T-helper 2 cell (primary cell): ENCODE measurements at regions not wholly inside any gene's neighbourhood (a gene's known extent, or its start where the extent isn't known, plus 50 kb on each side); places are given as distances from the start of the nearest gene placed in this dataset.
A peak's percentile ranks its signal among the peaks of the same experiment; 100 is the strongest.

Source experiments
- DNase-seq, 5 experiments: peaks; one replicate each; pipeline versions ENCODE4 v3.0.0 to v3.0.0-alpha.2; 2012 to 2022

- no peak for DNase-seq
Measured at GRCh38 chr2:150699218-150699617, 211.8 kb upstream of the RND3 start.

GRCh38 chr2:150698016-150698661, 210.7 kb upstream of the RND3 start:
- no peak for DNase-seq

DNA sequence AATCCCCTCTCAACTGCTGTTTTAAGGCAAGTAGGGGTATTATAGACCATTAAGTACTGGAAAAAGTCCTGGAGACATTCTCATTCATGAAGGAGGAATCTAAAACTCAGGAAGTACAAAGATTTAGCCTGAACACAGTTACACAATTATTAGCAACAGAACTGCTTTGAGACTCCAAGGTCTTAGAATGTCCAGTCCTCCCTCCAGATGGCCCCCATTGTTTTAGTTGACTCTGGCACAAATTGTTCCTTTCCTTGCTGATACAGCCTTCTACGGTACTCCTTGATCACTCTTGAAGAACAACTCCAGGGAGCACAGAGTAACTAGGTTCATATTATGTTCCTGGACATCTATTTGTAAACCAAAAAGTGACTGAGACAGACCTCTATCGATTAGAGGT, 210.1 kb upstream of the RND3 start:
- DNase-seq: no peak

- no peak for DNase-seq
Measured at GRCh38 chr2:150695451-150696135, 208.1 kb upstream of the RND3 start.

DNA sequence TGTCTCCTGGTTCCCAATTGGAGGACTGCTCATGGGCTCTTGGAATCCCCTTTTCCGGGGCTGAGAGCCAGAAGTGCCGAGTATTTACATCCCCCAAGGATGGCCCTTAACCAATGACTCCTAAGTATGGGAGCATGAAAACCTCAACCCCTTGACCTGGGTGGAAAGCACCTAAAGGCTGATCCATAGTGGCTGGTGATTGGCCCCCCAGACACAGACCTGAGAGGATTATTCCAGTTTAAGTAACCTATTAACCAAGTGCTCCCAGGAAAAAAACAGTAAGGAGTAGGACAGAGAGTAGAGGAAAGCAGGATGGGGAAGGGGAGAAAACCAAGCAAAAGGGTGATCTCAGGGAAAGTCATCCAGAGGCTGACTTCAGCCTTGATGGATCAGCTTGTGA, 206.1 kb upstream of the RND3 start:
- no peak for DNase-seq

- DNase-seq: no peak
Measured at GRCh38 chr2:150690870-150691269, 203.4 kb upstream of the RND3 start.

GRCh38 chr2:150690261-150690660, 202.8 kb upstream of the RND3 start:
- DNase-seq: no peak

DNA sequence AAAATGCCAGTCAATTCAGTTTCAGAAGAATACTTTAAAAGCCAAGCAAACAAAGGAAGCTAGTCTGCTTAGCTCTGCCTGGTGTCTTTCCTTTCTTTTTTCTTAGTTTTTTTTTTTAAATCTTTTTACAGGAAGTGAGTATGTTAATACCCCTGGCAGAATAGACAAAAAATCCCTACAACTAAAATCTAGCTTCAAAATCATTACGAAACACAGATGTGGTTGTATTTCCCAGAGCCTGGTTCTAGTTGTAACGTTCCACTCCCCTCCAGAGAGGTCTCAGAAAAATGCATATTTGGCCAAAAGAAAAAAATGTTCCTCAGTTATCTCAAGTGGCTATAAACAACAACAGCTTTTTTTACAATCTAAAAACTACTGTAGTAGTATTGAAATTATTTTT, 202.1 kb upstream of the RND3 start:
- DNase-seq: no peak

GRCh38 chr2:150688016-150688415, 200.5 kb upstream of the RND3 start:
- no peak for DNase-seq

GRCh38 chr2:150686391-150686790, 198.9 kb upstream of the RND3 start:
- no peak for DNase-seq

- DNase-seq: no peak
Measured at GRCh38 chr2:150681120-150681804, 193.8 kb upstream of the RND3 start.

GRCh38 chr2:150679456-150680120, 192.1 kb upstream of the RND3 start:
- DNase-seq: no peak

- DNase-seq: no peak
Measured at GRCh38 chr2:150677551-150677950, 190.1 kb upstream of the RND3 start.

- no peak for DNase-seq
Measured at GRCh38 chr2:150676747-150677383, 189.4 kb upstream of the RND3 start.

GRCh38 chr2:150675807-150676206, 188.3 kb upstream of the RND3 start:
- DNase-seq: no peak

- no peak for DNase-seq
Measured at GRCh38 chr2:150674283-150674682, 186.8 kb upstream of the RND3 start.

DNA sequence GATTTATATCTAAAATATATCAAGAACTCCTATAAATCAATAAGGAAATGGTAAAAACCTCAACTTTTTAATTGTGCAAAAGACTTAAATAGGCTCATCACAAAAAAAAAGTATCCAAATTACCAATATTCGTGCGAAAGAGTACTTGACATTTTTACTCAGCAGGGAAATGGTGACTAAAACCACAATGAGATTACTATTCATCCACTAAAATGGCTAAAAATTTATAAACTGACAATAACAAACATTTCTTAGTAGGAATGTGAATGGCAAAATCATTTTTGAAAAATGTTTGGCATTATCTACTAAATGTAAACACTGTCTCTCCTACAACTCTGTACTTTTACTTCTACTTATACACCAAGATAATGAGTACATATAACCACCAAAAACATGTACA, 184.8 kb upstream of the RND3 start:
- DNase-seq: no peak

GRCh38 chr2:150669492-150669891, 182.0 kb upstream of the RND3 start:
- DNase-seq: no peak

DNA sequence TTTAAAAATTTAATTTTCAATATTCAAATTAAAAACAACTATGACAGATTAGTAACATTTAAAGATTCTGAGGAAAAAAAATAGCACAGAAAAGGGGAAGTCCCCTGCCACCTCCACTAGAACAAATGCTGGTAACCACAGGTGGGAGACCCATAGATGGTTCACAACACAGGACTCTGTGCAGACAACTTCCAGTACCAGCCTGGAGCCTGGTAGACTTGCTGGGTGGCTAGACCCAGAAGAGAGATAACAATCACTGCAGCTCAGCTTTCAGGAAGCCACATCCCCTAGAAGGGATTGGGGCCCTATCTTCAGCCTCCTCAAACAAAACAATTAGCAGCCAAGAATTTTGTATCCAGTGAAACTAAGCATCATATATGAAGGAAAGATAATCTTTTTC, 179.6 kb upstream of the RND3 start:
- DNase-seq: peak in 1 of 5 experiments; percentile 5

- DNase-seq: no peak
Measured at GRCh38 chr2:150663143-150663542, 175.7 kb upstream of the RND3 start.

GRCh38 chr2:150656002-150656401, 168.5 kb upstream of the RND3 start:
- DNase-seq: no peak

GRCh38 chr2:150653351-150653750, 165.9 kb upstream of the RND3 start:
- no peak for DNase-seq

- no peak for DNase-seq
Measured at GRCh38 chr2:150647943-150648342, 160.5 kb upstream of the RND3 start.
